MM.1S (cell line): ENCODE measurements at regions not wholly inside any gene's neighbourhood (a gene's known extent, or its start where the extent isn't known, plus 50 kb on each side); places are given as distances from the start of the nearest gene placed in this dataset.

ENCODE experiments used
- EZH2 ChIP-seq: fragments of 300-600 bp; sonication (generic); optimal IDR thresholded peaks from 2 replicates; pipeline ENCODE3; 2017; ENCODE audit warnings: low read depth, mild to moderate bottlenecking, antibody characterized with exemption, low read length, mixed read lengths
- TF ChIP-seq, protein P1 (sequence below): fragments of 300-600 bp; sonication (generic); IDR thresholded peaks from 2 replicates; pipeline ENCODE4 v1.5.1; 2016; ENCODE audit warnings: antibody characterized with exemption, low read length, mixed read lengths

DNA sequence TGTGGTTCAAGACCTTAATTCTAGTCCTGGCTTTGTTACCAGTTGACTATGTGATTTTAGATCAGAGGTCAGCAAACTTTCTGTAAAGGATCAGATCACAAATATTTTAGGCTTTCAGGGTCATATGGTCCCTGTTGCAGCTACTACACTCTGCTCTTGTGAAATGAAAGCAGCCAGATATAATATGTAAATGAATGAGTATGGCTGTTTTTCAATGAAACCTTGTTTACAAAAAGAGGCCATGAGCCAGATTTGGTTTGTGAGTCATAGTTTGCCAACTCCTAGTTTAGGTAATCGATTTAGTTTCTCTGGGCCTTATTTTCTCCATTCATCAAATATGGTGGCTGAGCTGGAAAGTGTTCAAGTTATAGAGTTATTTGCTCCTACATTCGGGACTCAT lies 346.7 kb downstream of the NUF2 start:
- TF ChIP-seq, protein P1, sequence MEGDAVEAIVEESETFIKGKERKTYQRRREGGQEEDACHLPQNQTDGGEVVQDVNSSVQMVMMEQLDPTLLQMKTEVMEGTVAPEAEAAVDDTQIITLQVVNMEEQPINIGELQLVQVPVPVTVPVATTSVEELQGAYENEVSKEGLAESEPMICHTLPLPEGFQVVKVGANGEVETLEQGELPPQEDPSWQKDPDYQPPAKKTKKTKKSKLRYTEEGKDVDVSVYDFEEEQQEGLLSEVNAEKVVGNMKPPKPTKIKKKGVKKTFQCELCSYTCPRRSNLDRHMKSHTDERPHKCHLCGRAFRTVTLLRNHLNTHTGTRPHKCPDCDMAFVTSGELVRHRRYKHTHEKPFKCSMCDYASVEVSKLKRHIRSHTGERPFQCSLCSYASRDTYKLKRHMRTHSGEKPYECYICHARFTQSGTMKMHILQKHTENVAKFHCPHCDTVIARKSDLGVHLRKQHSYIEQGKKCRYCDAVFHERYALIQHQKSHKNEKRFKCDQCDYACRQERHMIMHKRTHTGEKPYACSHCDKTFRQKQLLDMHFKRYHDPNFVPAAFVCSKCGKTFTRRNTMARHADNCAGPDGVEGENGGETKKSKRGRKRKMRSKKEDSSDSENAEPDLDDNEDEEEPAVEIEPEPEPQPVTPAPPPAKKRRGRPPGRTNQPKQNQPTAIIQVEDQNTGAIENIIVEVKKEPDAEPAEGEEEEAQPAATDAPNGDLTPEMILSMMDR, result no peak
- TF ChIP-seq EZH2, result no peak
